ENCODE measurements at regions not wholly inside any gene's neighbourhood (a gene's known extent, or its start where the extent isn't known, plus 50 kb on each side); places are given as distances from the start of the nearest gene placed in this dataset.
"Not testable (repeated sequence)": the region's sequence is repeated elsewhere in the genome, so short reads cannot be mapped to it uniquely, and the experiment has no call there.

- CTCF ChIA-PET, result no interaction called here
- Mint-ChIP-seq H3K9me3 (no peaks in the 10 kb centered on the region), H3K36me3 (no peaks in the 10 kb centered on the region), H3K27ac (no peak overlapping the region), H3K4me1 (ENCODE audit: low read depth) (peaks cover 6% of the 10 kb centered on the region), H3K27me3 (peaks cover 5% of the 10 kb centered on the region), H3K4me3 (no peak overlapping the region)
- POLR2A ChIA-PET, result no interaction called here
- DNase-seq, result no peak
- intact Hi-C loops (cut with micrococcal nuclease), result no loop called here
These were observed 51.2 kb upstream of the GPR31 start for GRCh38 chr6:167208819-167209576.

GRCh38 chr6:167209577-167209975 lies 51.8 kb upstream of the GPR31 start:
- POLR2A ChIA-PET, result no interaction called here
- CTCF ChIA-PET, result no interaction called here
- no peak for DNase-seq
- no peak overlapping the region for H3K27ac Mint-ChIP-seq
- peaks cover 6% of the 10 kb centered on the region for H3K4me1 Mint-ChIP-seq (ENCODE audit: low read depth)
- H3K9me3 Mint-ChIP-seq, result no peaks in the 10 kb centered on the region
- H3K4me3 Mint-ChIP-seq, result no peak overlapping the region
- peaks cover 5% of the 10 kb centered on the region for H3K27me3 Mint-ChIP-seq
- no peaks in the 10 kb centered on the region for H3K36me3 Mint-ChIP-seq
- intact Hi-C loops (cut with micrococcal nuclease), result no loop called here

GRCh38 chr6:167210375-167211294 lies 52.9 kb upstream of the GPR31 start:
- DNase-seq, result no peak
- ChIA-PET POLR2A (no interaction called here), CTCF (no interaction called here)
- H3K9me3 Mint-ChIP-seq, result no peaks in the 10 kb centered on the region
- intact Hi-C loops (cut with micrococcal nuclease), result no loop called here
- no peak overlapping the region for H3K4me3 Mint-ChIP-seq
- no peaks in the 10 kb centered on the region for H3K36me3 Mint-ChIP-seq
- peaks cover 6% of the 10 kb centered on the region for H3K4me1 Mint-ChIP-seq (ENCODE audit: low read depth)
- H3K27ac Mint-ChIP-seq, result no peak overlapping the region
- peaks cover 5% of the 10 kb centered on the region for H3K27me3 Mint-ChIP-seq

GRCh38 chr6:167211295-167211648 lies 53.5 kb upstream of the GPR31 start:
- H3K36me3 Mint-ChIP-seq, result no peaks in the 10 kb centered on the region
- CTCF ChIA-PET, result no interaction called here
- intact Hi-C loops (cut with micrococcal nuclease), result no loop called here
- no peaks in the 10 kb centered on the region for H3K9me3 Mint-ChIP-seq
- H3K4me1 Mint-ChIP-seq (ENCODE audit: low read depth), result peaks cover 6% of the 10 kb centered on the region
- no peak overlapping the region for H3K27ac Mint-ChIP-seq
- POLR2A ChIA-PET, result no interaction called here
- no peak for DNase-seq
- no peak overlapping the region for H3K4me3 Mint-ChIP-seq
- peaks cover 4% of the 10 kb centered on the region for H3K27me3 Mint-ChIP-seq

- peaks cover 1% of the 10 kb centered on the region for H3K27me3 Mint-ChIP-seq
- ChIA-PET POLR2A (interaction anchor here (0.8 kb wide), 1 partner anchor 139 kb away, joined by 3 read pairs; no protein-coding TSS in a partner anchor), CTCF (no interaction called here)
- no peak overlapping the region for H3K27ac Mint-ChIP-seq
- H3K36me3 Mint-ChIP-seq, result no peaks in the 10 kb centered on the region
- H3K4me1 Mint-ChIP-seq (ENCODE audit: low read depth), result peaks cover 6% of the 10 kb centered on the region
- peak; percentile 36 for DNase-seq
- H3K4me3 Mint-ChIP-seq, result no peak overlapping the region
- intact Hi-C loops (cut with micrococcal nuclease), result loop anchor here (2.0 kb wide), 1 partner anchor 141 kb away; no protein-coding TSS in a partner anchor
- H3K9me3 Mint-ChIP-seq, result no peaks in the 10 kb centered on the region
These were observed 54.3 kb upstream of the GPR31 start for GRCh38 chr6:167211881-167212712.

GRCh38 chr6:167212713-167213005 lies 54.9 kb upstream of the GPR31 start:
- peaks cover 6% of the 10 kb centered on the region for H3K4me1 Mint-ChIP-seq (ENCODE audit: low read depth)
- peak; percentile 35 for DNase-seq
- peaks cover 1% of the 10 kb centered on the region for H3K27me3 Mint-ChIP-seq
- POLR2A ChIA-PET, result interaction anchor here (0.8 kb wide), 1 partner anchor 138 kb away, joined by 3 read pairs; no protein-coding TSS in a partner anchor
- no peaks in the 10 kb centered on the region for H3K36me3 Mint-ChIP-seq
- H3K27ac Mint-ChIP-seq, result no peak overlapping the region
- H3K9me3 Mint-ChIP-seq, result no peaks in the 10 kb centered on the region
- CTCF ChIA-PET, result interaction anchor here (0.7 kb wide), 1 partner anchor 139 kb away, joined by 4 read pairs; no protein-coding TSS in a partner anchor
- H3K4me3 Mint-ChIP-seq, result no peak overlapping the region
- intact Hi-C loops (cut with micrococcal nuclease), result loop anchor here (2.0 kb wide), 1 partner anchor 140 kb away; no protein-coding TSS in a partner anchor

GRCh38 chr6:167214206-167214605 lies 56.4 kb upstream of the GPR31 start:
- Mint-ChIP-seq H3K27ac (no peak overlapping the region), H3K36me3 (no peaks in the 10 kb centered on the region), H3K27me3 (peaks cover 1% of the 10 kb centered on the region), H3K9me3 (no peaks in the 10 kb centered on the region), H3K4me1 (ENCODE audit: low read depth) (peaks cover 6% of the 10 kb centered on the region), H3K4me3 (no peak overlapping the region)
- no peak for DNase-seq
- POLR2A ChIA-PET, result no interaction called here
- intact Hi-C loops (cut with micrococcal nuclease), result no loop called here
- CTCF ChIA-PET, result no interaction called here

- H3K4me3 Mint-ChIP-seq; H3K36me3 Mint-ChIP-seq; H3K4me1 Mint-ChIP-seq (ENCODE audit: low read depth); H3K27ac Mint-ChIP-seq; POLR2A ChIA-PET; DNase-seq; H3K27me3 Mint-ChIP-seq; H3K9me3 Mint-ChIP-seq; CTCF ChIA-PET: not testable (repeated sequence)
- intact Hi-C loops (cut with micrococcal nuclease), result loop anchor here (5.0 kb wide), 1 partner anchor 682 kb away; no protein-coding TSS in a partner anchor
These were observed 57.9 kb upstream of the GPR31 start for GRCh38 chr6:167215429-167216250.

GRCh38 chr6:167216390-167217050 lies 58.7 kb upstream of the GPR31 start:
- not testable (repeated sequence) for H3K36me3 Mint-ChIP-seq

GRCh38 chr6:167217073-167217472 lies 59.3 kb upstream of the GPR31 start:
- H3K27me3 Mint-ChIP-seq; DNase-seq; CTCF ChIA-PET; H3K27ac Mint-ChIP-seq; H3K36me3 Mint-ChIP-seq; H3K9me3 Mint-ChIP-seq; H3K4me1 Mint-ChIP-seq (ENCODE audit: low read depth); POLR2A ChIA-PET; H3K4me3 Mint-ChIP-seq: not testable (repeated sequence)
- intact Hi-C loops (cut with micrococcal nuclease), result loop anchor here (5.0 kb wide), 1 partner anchor 680 kb away; no protein-coding TSS in a partner anchor

More at GRCh38 chr6:167216390-167217050, 58.7 kb upstream of the GPR31 start:
- intact Hi-C loops (cut with micrococcal nuclease), result loop anchor here (5.0 kb wide), 1 partner anchor 681 kb away; no protein-coding TSS in a partner anchor
- H3K4me1 Mint-ChIP-seq (ENCODE audit: low read depth); CTCF ChIA-PET; POLR2A ChIA-PET; H3K9me3 Mint-ChIP-seq; H3K4me3 Mint-ChIP-seq; H3K27ac Mint-ChIP-seq; H3K27me3 Mint-ChIP-seq; DNase-seq: not testable (repeated sequence)

All from activated CD4-positive, alpha-beta memory T cell treated with anti-CD3 and anti-CD28 coated beads for 36 hours (primary cell).